Adrenal gland (tissue), 5 donors: ENCODE measurements at regions not wholly inside any gene's neighbourhood (a gene's known extent, or its start where the extent isn't known, plus 50 kb on each side); places are given as distances from the start of the nearest gene placed in this dataset.

Source experiments
- POLR2A ChIP-seq, 2 donors: fragments of 450-650 bp; IDR thresholded peaks; one replicate each; pipeline ENCODE4 v1.6.1; 2017; ENCODE audit warnings: antibody characterized with exemption in 2 of 2, mild to moderate bottlenecking in 2 of 2, moderate library complexity in 1 of 2
- TF ChIP-seq, protein P1 (sequence below), 6 experiments: fragments of 450-650 bp in 4 of 6; fragments of 200-600 bp in 2 of 6; sonication (generic) in 1 of 6; IDR thresholded peaks; 1 replicate in 5 of 6; 2 replicates in 1 of 6; pipeline versions ENCODE4 v1.5.1 to v1.8.0; 2016 to 2021; ENCODE audit warnings: antibody characterized with exemption in 6 of 6, mild to moderate bottlenecking in 2 of 6, moderate library complexity in 1 of 6
- donor health status: DM: no; HTN: no; CAD: no.

DNA sequence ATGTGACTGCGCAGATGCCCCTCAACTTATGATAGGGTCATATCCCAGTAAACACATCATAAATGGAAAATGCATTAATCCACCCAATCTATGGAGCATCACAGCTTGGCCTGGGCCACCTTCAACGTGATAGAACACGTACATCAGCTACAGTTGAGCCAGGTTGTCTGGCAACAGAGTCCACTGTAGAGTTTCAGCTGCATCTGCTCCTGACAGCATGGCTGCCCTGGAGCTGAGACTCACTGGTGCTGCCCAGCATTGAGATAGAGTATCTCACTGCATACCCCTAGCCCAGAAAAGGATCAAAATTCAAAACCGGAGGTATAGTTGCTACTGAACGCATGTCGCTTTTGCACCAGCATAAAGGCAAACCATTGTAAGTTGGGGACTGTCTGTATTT lies 437.7 kb upstream of the MKI67 start:
- TF ChIP-seq, protein P1, sequence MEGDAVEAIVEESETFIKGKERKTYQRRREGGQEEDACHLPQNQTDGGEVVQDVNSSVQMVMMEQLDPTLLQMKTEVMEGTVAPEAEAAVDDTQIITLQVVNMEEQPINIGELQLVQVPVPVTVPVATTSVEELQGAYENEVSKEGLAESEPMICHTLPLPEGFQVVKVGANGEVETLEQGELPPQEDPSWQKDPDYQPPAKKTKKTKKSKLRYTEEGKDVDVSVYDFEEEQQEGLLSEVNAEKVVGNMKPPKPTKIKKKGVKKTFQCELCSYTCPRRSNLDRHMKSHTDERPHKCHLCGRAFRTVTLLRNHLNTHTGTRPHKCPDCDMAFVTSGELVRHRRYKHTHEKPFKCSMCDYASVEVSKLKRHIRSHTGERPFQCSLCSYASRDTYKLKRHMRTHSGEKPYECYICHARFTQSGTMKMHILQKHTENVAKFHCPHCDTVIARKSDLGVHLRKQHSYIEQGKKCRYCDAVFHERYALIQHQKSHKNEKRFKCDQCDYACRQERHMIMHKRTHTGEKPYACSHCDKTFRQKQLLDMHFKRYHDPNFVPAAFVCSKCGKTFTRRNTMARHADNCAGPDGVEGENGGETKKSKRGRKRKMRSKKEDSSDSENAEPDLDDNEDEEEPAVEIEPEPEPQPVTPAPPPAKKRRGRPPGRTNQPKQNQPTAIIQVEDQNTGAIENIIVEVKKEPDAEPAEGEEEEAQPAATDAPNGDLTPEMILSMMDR (IDR thresholded peaks at IDR 0.05): no peak
- TF ChIP-seq POLR2A (IDR thresholded peaks at IDR 0.05): no peak
